KMS-11 (cell line): ENCODE measurements at regions not wholly inside any gene's neighbourhood (a gene's known extent, or its start where the extent isn't known, plus 50 kb on each side); places are given as distances from the start of the nearest gene placed in this dataset.

ENCODE experiments used
- H2AFZ ChIP-seq: fragments of 200-600 bp; sonication (generic); 2 replicates; pipeline ENCODE4 v1.6.1; 2016; ENCODE audit warnings: antibody characterized with exemption, mixed run types, low read depth
- H3K27ac ChIP-seq: fragments of 200-600 bp; sonication (generic); 2 replicates; pipeline ENCODE4 v1.6.1; 2016; ENCODE audit warnings: mild to moderate bottlenecking, mixed run types
- H3K27me3 ChIP-seq: fragments of 200-600 bp; sonication (generic); 2 replicates; pipeline ENCODE4 v1.6.1; 2017; ENCODE audit warnings: mild to moderate bottlenecking, low read depth, mixed run types, moderate library complexity; ENCODE audit not compliant: insufficient read depth
- H3K36me3 ChIP-seq: fragments of 200-600 bp; sonication (generic); 2 replicates; pipeline ENCODE4 v1.6.1; 2017; ENCODE audit warnings: mild to moderate bottlenecking, mixed run types; ENCODE audit not compliant: insufficient read depth
- H3K4me1 ChIP-seq: fragments of 200-600 bp; sonication (generic); 2 replicates; pipeline ENCODE4 v1.6.1; 2016; ENCODE audit warnings: mild to moderate bottlenecking, low read depth, mixed run types; ENCODE audit not compliant: poor library complexity, severe bottlenecking
- H3K4me2 ChIP-seq: fragments of 200-600 bp; sonication (generic); 2 replicates; pipeline ENCODE4 v1.7.0; 2016; ENCODE audit warnings: mild to moderate bottlenecking, mixed run types
- H3K4me3 ChIP-seq: fragments of 200-600 bp; sonication (generic); IDR thresholded peaks from 2 replicates; pipeline ENCODE4 v1.6.1; 2017; ENCODE audit warnings: low read depth, low read length, mixed read lengths; ENCODE audit not compliant: insufficient read depth
- H3K79me2 ChIP-seq: fragments of 200-600 bp; sonication (generic); 2 replicates; pipeline ENCODE4 v1.6.1; 2016; ENCODE audit warnings: low read depth, mixed run types; ENCODE audit not compliant: insufficient read depth
- H3K9ac ChIP-seq: fragments of 200-600 bp; sonication (generic); 2 replicates; pipeline ENCODE4 v1.6.1; 2016; ENCODE audit warnings: mild to moderate bottlenecking, mixed run types
- H4K20me1 ChIP-seq: fragments of 200-600 bp; sonication (generic); 2 replicates; pipeline ENCODE4 v1.6.1; 2016; ENCODE audit warnings: mild to moderate bottlenecking, mixed run types; ENCODE audit not compliant: insufficient read depth
- TF ChIP-seq, protein P1 (sequence below): fragments of 200-600 bp; sonication (generic); conservative IDR thresholded peaks from 2 replicates; pipeline ENCODE4 v1.6.1; 2017; ENCODE audit warnings: low read depth, mild to moderate bottlenecking, antibody characterized with exemption, low read length, moderate library complexity, mixed read lengths

GRCh38 chr2:181317511-181317910, 139.7 kb upstream of the ITGA4 start:
- Histone ChIP-seq H4K20me1 (no peaks in the 10 kb centered on the region), H3K27ac (no peak overlapping the region), H2AFZ (no peak overlapping the region), H3K27me3 (no peaks in the 10 kb centered on the region), H3K4me1 (peaks cover 35% of the 10 kb centered on the region), H3K79me2 (no peaks in the 10 kb centered on the region), H3K9ac (no peak overlapping the region), H3K4me3 (no peak overlapping the region), H3K4me2 (no peak overlapping the region), H3K36me3 (no peaks in the 10 kb centered on the region)
- TF ChIP-seq, protein P1, sequence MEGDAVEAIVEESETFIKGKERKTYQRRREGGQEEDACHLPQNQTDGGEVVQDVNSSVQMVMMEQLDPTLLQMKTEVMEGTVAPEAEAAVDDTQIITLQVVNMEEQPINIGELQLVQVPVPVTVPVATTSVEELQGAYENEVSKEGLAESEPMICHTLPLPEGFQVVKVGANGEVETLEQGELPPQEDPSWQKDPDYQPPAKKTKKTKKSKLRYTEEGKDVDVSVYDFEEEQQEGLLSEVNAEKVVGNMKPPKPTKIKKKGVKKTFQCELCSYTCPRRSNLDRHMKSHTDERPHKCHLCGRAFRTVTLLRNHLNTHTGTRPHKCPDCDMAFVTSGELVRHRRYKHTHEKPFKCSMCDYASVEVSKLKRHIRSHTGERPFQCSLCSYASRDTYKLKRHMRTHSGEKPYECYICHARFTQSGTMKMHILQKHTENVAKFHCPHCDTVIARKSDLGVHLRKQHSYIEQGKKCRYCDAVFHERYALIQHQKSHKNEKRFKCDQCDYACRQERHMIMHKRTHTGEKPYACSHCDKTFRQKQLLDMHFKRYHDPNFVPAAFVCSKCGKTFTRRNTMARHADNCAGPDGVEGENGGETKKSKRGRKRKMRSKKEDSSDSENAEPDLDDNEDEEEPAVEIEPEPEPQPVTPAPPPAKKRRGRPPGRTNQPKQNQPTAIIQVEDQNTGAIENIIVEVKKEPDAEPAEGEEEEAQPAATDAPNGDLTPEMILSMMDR, result no peak

DNA sequence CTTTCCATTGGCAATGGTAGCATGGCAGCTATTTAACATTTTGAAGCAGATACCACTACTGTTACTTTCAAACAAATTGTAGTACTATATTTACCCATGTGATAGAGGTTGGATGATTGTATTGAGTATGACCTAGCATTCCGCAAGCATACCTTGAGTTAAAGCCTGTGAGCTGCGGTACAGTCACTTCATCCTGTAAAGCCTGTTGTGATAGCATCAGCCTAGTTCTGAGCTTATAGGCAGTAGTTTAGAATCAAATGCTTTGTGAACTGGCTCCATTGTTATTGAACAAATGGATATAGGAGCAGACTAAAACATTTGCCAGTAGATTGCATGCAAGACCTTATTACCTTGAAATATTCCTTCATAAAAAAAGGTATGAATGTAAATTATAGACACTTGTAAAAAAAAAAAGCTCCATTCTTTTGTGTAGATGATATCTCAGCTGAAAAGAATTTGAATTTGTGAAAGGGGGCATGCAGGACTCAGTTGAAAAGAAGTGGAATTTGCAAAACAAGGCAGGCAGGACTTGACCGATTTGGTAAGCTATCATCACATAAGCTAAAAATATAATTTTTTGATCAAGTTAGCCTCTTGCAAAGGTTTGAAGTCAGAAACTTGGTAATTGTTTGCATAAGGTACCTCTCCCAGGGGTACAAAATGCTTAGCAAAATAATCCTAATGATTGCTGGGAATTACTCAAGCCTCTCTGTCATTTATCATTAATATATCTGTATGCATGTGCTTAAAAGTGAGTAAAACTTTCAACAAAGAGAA, 138.5 kb upstream of the ITGA4 start:
- H3K27ac ChIP-seq, result no peak overlapping the region
- H3K4me2 ChIP-seq, result no peak overlapping the region
- no peaks in the 10 kb centered on the region for H3K27me3 ChIP-seq
- no peak overlapping the region for H2AFZ ChIP-seq
- TF ChIP-seq, protein P1, result no peak
- no peaks in the 10 kb centered on the region for H3K79me2 ChIP-seq
- no peaks in the 10 kb centered on the region for H3K36me3 ChIP-seq
- H3K9ac ChIP-seq, result no peak overlapping the region
- no peaks in the 10 kb centered on the region for H4K20me1 ChIP-seq
- peaks cover 23% of the 10 kb centered on the region for H3K4me1 ChIP-seq
- no peak overlapping the region for H3K4me3 ChIP-seq

DNA sequence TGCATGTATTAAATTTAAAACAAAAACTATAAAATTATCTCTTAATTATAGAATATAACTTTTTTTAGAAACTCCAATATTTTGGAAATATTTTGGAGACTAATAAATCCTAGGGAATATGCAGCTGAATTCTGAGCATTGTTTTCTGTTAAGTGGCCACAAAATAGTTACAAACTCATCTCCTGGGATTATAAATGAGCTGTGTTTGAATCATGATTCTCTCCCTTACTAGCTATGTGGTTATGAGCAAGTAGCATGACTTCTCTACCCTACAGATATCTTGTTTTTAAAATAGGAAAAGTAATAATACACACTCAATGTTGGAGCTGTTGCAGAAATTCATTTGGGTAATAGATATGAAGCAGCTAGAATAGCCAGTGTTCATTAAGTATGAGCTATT, 137.9 kb upstream of the ITGA4 start:
- no peak overlapping the region for H2AFZ ChIP-seq
- TF ChIP-seq, protein P1, result no peak
- no peaks in the 10 kb centered on the region for H4K20me1 ChIP-seq
- peaks cover 17% of the 10 kb centered on the region for H3K4me1 ChIP-seq
- no peak overlapping the region for H3K4me2 ChIP-seq
- H3K9ac ChIP-seq, result no peak overlapping the region
- H3K79me2 ChIP-seq, result no peaks in the 10 kb centered on the region
- H3K27ac ChIP-seq, result no peak overlapping the region
- H3K4me3 ChIP-seq, result no peak overlapping the region
- no peaks in the 10 kb centered on the region for H3K27me3 ChIP-seq
- H3K36me3 ChIP-seq, result no peaks in the 10 kb centered on the region

- no peaks in the 10 kb centered on the region for H3K79me2 ChIP-seq
- H3K4me3 ChIP-seq, result no peak overlapping the region
- H4K20me1 ChIP-seq, result no peaks in the 10 kb centered on the region
- TF ChIP-seq, protein P1, result no peak
- H2AFZ ChIP-seq, result no peak overlapping the region
- H3K27ac ChIP-seq, result no peak overlapping the region
- H3K4me1 ChIP-seq, result peaks cover 3% of the 10 kb centered on the region
- no peaks in the 10 kb centered on the region for H3K27me3 ChIP-seq
- H3K4me2 ChIP-seq, result no peak overlapping the region
- H3K9ac ChIP-seq, result no peak overlapping the region
- H3K36me3 ChIP-seq, result no peaks in the 10 kb centered on the region
These were observed 136.5 kb upstream of the ITGA4 start for GRCh38 chr2:181320638-181321037.
